Hindlimb muscle (tissue), 1 donor: ENCODE measurements at regions not wholly inside any gene's neighbourhood (a gene's known extent, or its start where the extent isn't known, plus 50 kb on each side); places are given as distances from the start of the nearest gene placed in this dataset.

Source experiments
- DNase-seq: peaks from one replicate; pipeline ENCODE4 v3.0.0-alpha.2; 2013

GRCh38 chr16:17847234-17847795, 376.6 kb upstream of the XYLT1 start:
- DNase-seq: no peak

- DNase-seq: no peak
Observed at GRCh38 chr16:17846030-17846429, 375.3 kb upstream of the XYLT1 start.

- no peak for DNase-seq
Observed at GRCh38 chr16:17845031-17845430, 374.3 kb upstream of the XYLT1 start.

DNA sequence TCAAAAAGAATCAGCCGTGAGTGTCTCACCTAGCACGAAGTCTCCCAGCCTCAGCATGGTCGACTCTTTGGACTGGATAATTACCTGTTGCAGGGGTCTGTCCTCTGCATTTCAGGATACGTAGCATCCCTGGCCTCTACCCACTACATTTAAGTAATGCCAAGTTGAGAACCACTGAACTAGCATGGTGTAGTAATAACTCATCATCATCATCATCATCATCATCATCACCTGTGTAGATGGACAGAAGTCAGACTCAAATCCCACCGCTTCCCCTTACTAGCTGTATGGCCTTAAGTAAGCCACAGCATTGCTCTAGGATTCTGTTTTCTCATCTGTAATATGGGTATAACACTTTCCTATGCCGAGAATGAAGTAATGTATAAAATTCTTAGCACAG, 373.1 kb upstream of the XYLT1 start:
- no peak for DNase-seq

- DNase-seq: no peak
Observed at GRCh38 chr16:17839907-17840306, 369.1 kb upstream of the XYLT1 start.

GRCh38 chr16:17839272-17839671, 368.5 kb upstream of the XYLT1 start:
- no peak for DNase-seq

DNA sequence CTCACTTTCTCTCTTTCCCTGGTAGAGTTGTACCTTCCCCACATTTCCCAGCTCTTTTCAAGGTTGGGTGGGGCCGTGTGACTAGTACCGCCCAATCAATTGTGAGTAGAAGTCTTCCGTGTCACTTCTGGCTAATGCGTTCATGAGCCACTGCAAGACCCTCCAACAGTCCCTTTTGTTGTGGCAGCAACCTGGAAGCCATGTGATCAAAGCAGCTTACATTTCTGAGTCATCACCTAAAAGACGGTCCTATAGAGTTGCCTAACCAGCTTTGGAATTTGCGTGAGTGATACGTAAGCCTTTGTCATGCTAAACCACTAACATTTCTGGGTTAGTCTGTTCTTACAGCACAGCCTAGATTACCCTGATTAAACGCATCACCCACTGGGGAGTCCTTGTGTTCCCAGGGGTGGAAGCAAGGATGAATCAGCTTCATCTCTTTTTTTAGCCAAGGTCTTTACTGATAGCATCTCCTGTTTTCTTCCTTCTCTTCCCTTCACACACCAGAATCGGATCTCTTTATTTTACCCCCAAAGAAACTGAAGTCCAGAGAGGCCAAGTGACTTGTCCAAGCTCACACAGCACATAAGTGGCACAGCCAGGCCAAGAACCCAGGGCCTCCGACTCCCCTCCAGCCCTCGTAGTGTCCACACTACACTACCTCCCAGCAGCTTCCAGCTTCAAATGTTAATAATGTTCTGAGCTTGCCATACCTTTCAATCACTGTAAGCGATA, 366.3 kb upstream of the XYLT1 start:
- no peak for DNase-seq

- no peak for DNase-seq
Observed at GRCh38 chr16:17835118-17835876, 364.5 kb upstream of the XYLT1 start.

DNA sequence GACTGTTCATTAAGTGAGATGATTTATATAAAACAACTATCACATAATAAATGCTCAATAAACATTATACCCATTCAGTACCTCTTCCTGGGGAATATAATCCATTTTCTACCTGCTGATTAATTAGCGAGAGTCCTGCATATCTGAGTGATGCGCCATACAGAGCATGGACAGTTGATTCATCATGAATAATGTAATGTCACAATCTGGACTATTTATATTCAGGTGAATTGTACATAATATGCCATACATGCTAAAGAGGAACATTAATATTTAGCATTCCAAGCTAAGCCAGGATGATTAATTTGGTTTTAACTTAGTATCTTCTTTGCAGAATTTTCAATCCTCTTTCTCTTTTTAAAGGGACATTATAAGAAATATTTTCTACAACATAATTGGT, 362.0 kb upstream of the XYLT1 start:
- no peak for DNase-seq

DNA sequence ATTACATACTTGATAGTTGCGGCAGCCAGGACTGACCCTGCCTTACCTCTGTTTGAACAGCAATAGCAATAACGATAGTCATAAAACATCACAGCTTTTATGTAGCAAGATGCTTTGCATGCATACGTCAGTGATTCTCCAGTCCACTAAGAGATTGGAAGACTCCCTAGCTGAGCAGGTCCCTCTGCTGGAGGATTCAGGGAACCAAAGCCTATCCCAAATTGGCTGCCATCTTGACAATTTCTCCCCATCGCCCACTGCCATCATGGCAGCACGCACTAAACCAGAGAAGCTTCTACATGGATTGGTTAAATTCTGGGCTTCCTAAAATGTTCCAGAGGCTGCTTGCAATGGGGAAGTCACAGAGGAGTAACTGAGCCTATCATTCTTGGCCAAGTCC, 360.6 kb upstream of the XYLT1 start:
- DNase-seq: no peak

DNA sequence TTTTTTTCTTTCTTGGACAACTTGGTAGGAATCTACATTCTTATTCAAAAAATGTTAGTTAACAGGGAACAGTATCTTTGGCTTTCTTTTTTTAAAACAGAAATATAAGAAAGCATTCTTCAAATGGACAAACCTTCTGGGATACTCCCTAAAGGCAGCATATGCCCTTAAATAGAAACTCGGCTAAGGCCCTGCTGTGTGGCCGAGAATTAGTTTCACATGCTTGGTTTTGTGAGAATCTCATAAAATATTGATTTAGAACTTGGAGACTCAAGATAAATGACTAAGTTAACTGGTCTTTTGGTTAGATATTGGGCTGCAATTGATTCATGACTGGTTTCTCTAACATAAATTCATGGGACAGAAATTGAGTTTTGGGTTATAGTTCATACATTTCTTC, 359.9 kb upstream of the XYLT1 start:
- no peak for DNase-seq

- no peak for DNase-seq
Observed at GRCh38 chr16:17829811-17830210, 359.1 kb upstream of the XYLT1 start.

DNA sequence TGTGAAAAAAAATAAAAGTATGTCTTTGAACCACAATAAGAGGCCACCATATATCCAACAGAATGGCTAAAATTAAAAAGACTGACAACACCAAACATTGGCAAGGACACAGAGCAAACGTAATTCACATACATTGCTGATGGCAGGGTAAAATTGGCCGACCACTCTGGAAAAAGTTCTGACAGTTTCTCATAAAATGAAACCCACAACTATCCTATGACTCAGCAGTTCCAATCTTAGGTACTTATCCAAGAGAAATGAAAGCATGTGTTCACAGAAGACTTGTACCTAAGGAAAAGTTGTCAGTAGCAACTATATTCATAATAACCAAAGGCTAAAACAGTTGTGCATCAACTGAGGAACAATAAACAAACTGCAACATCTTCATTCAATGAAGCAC, 357.3 kb upstream of the XYLT1 start:
- peak; percentile 37 for DNase-seq

- DNase-seq: no peak
Observed at GRCh38 chr16:17827313-17827712, 356.6 kb upstream of the XYLT1 start.

DNA sequence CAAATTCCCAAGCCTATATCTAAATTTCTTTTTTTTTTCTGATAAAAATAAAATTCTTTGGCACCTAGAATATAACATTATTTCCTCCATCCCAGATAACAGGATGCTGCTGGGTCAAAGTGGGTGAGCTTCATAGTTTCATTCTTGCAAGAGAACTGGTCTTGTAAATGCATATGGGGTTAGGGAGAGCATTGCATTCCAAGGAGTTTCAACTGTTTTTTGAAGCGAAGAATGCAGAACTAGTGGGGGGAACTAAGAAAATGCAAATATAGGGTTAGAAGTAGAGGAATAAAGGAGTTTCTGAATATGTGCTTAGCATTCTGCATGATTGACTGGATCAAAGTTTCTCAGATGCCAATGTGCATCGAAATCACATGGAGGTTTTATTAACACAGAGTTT, 347.2 kb upstream of the XYLT1 start:
- no peak for DNase-seq

- no peak for DNase-seq
Observed at GRCh38 chr16:17817260-17817659, 346.5 kb upstream of the XYLT1 start.

DNA sequence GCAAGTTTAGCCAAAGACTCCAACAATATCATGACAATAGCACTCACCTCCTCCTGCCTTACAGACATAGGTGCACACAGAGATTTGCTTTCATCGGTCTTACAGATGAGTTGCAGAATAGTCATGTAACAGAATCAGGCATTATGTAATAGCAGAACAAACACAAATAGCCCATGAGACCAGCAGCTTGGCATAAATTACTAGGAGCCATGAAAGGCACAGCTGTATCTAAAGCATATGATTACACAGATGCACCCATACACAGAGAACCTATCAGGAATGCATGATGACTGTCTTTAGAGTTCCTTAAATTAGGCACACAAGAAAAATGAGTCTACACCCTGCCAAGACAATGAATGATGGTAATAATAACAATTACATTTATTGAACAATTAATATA, 342.0 kb upstream of the XYLT1 start:
- no peak for DNase-seq

GRCh38 chr16:17804857-17805256, 334.1 kb upstream of the XYLT1 start:
- DNase-seq: no peak

GRCh38 chr16:17803625-17804410, 333.1 kb upstream of the XYLT1 start:
- no peak for DNase-seq

DNA sequence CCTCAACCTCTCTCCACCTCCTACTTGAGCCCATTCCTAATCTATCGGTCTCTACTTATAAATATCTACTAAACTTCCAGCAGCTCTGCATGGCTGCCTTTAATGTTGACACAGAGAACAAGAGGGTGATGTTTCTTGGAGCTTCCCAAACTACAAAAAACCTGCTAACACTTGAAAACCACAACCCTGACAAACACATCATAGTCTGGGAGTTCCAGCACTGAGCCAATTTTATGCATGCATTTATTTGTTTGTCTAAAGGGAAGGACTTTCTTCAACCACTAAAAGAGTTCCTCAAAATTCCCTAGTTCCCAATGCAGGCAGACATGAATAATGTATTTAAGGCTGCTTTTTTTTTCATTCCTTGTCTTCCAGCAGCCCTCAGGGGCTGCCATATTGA, 331.8 kb upstream of the XYLT1 start:
- no peak for DNase-seq

GRCh38 chr16:17801068-17801467, 330.3 kb upstream of the XYLT1 start:
- no peak for DNase-seq

- no peak for DNase-seq
Observed at GRCh38 chr16:17798716-17799115, 328.0 kb upstream of the XYLT1 start.

DNA sequence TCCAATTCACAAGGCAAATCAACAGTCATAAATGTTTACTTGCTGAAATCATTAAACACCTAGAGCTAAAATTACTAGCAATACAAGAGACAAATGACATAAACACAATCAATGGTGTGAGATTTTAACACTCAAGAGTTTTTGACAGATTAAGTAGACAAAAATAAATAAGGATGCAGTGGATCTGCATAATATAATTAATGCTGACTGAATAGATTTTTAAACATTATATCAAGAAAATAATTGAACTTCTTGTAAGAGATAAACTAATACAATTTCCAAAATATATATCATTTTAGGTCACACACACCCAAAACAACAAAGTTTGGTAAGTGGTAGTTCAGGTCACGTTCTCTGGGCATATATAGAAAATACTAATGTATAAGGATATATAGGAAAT, 322.6 kb upstream of the XYLT1 start:
- DNase-seq: no peak
